ENCODE measurements at regions not wholly inside any gene's neighbourhood (a gene's known extent, or its start where the extent isn't known, plus 50 kb on each side); places are given as distances from the start of the nearest gene placed in this dataset.
"Not testable (repeated sequence)": the region's sequence is repeated elsewhere in the genome, so short reads cannot be mapped to it uniquely, and the experiment has no call there.

GRCh38 chr20:19921284-19921793 is 95.8 kb upstream of the NAA20 start:
- DNase-seq (ENCODE audit: insufficient read length) = no peak
- no peak for TF ChIP-seq POLR2AphosphoS5 (IDR thresholded peaks at IDR 0.05; ENCODE audit: low read depth, low read length)
- no peak for TF ChIP-seq POLR2A (IDR thresholded peaks at IDR 0.05; ENCODE audit: low read depth, low read length)
- TF ChIP-seq TAF1 (IDR thresholded peaks at IDR 0.05; ENCODE audit: borderline replicate concordance, low read depth, low read length) = no peak
- FAIRE-seq = no peak

DNA sequence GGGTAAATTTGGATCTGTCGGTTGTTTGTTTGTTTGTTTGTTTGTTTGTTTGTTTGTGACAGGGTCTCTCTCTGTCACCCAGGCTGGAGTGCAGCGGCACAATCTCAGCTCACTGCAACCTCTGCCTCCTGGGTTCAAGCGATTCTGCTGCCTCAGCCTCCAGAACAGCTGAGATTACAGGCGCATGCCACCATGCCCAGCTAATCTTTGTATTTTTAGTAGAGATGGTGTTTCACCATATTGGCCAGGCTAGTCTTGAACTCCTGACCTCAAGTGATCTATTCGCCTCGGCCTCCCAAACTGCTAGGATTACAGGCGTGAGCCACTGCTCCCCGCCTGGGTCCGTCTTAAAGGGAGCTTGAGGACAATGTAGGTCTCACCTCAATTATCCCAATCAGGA is 95.3 kb upstream of the NAA20 start:
- not testable (repeated sequence) for DNase-seq (ENCODE audit: insufficient read length); FAIRE-seq

GRCh38 chr20:19922716-19923115 is 94.4 kb upstream of the NAA20 start:
- TF ChIP-seq POLR2AphosphoS5 (IDR thresholded peaks at IDR 0.05; ENCODE audit: low read depth, low read length) = no peak
- TF ChIP-seq POLR2A (IDR thresholded peaks at IDR 0.05; ENCODE audit: low read depth, low read length) = no peak
- TF ChIP-seq TAF1 (IDR thresholded peaks at IDR 0.05; ENCODE audit: borderline replicate concordance, low read depth, low read length) = no peak
- FAIRE-seq (no peak), DNase-seq (ENCODE audit: insufficient read length) (no peak)

DNA sequence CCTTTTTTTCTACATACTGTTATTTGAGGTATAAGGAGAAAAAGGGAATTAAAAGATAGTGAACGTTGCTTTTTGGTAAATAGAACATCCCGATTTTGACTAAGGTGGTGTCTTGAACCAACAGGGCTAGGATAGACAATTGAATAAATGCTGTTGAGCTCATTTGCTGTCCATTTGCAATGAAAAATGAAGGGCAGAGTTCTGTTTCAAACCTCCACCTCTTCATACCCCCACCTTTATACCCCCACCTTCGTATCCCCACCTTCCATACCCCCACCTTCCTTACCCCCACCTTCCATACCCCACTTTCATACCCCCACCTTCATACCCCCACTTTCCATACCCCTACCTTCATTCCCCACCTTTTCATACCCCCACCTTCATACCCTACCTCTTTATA is 93.4 kb upstream of the NAA20 start:
- no peak for TF ChIP-seq POLR2A (IDR thresholded peaks at IDR 0.05; ENCODE audit: low read depth, low read length)
- DNase-seq (ENCODE audit: insufficient read length) (no peak), FAIRE-seq (no peak)

GRCh38 chr20:19924255-19924654 is 92.9 kb upstream of the NAA20 start:
- DNase-seq (ENCODE audit: insufficient read length) (no peak), FAIRE-seq (peak; percentile 76)
- TF ChIP-seq POLR2A (IDR thresholded peaks at IDR 0.05; ENCODE audit: low read depth, low read length) = no peak
- TF ChIP-seq TAF1 (IDR thresholded peaks at IDR 0.05; ENCODE audit: borderline replicate concordance, low read depth, low read length) = no peak
- no peak for TF ChIP-seq POLR2AphosphoS5 (IDR thresholded peaks at IDR 0.05; ENCODE audit: low read depth, low read length)

DNA sequence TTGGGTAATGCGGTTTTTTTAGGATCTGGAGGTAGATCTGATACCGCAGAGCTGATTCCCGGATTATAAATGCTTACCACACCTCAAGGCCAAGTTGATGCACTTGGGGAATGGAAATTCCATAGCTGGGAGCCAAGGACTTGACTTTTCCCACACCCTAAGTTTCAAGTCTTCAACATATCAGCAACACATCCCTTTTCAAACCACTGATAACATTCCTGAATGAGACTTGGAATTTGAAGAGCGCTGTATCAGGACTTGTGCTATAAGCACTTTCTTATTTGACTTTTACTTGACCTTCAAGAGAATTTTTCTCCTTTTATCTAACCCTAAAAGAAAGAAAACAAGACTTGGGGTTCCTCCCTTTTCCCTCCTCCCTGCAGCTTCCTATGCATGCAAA is 90.6 kb upstream of the NAA20 start:
- FAIRE-seq (no peak), DNase-seq (ENCODE audit: insufficient read length) (no peak)
- TF ChIP-seq POLR2A (IDR thresholded peaks at IDR 0.05; ENCODE audit: low read depth, low read length) (no peak), POLR2AphosphoS5 (IDR thresholded peaks at IDR 0.05; ENCODE audit: low read depth, low read length) (no peak), TAF1 (IDR thresholded peaks at IDR 0.05; ENCODE audit: borderline replicate concordance, low read depth, low read length) (no peak)

GRCh38 chr20:19928328-19929011 is 88.7 kb upstream of the NAA20 start:
- FAIRE-seq = no peak
- DNase-seq (ENCODE audit: insufficient read length) = no peak
- TF ChIP-seq TAF1 (IDR thresholded peaks at IDR 0.05; ENCODE audit: borderline replicate concordance, low read depth, low read length) = no peak
- no peak for TF ChIP-seq POLR2A (IDR thresholded peaks at IDR 0.05; ENCODE audit: low read depth, low read length)
- TF ChIP-seq POLR2AphosphoS5 (IDR thresholded peaks at IDR 0.05; ENCODE audit: low read depth, low read length) = no peak

DNA sequence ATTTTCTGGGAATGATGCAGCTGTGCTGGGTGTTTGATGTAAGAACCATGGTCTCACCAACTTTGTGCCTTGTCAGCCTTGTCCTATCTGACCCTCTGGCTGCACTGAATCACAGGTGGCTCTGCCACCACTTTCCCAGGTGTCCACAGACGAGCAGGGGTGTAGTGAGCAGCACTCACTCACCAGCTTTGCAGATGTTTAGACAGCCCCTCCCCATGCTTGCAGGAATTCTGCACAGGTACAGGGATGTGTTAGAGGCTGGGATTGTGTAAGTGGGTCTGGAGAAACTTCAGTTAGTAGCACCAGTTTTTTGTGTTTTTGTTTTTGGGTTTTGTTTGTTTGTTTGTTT is 88.2 kb upstream of the NAA20 start:
- no peak for DNase-seq (ENCODE audit: insufficient read length)
- FAIRE-seq = no peak
- no peak for TF ChIP-seq TAF1 (IDR thresholded peaks at IDR 0.05; ENCODE audit: borderline replicate concordance, low read depth, low read length)
- TF ChIP-seq POLR2AphosphoS5 (IDR thresholded peaks at IDR 0.05; ENCODE audit: low read depth, low read length) = no peak
- TF ChIP-seq POLR2A (IDR thresholded peaks at IDR 0.05; ENCODE audit: low read depth, low read length) = no peak

DNA sequence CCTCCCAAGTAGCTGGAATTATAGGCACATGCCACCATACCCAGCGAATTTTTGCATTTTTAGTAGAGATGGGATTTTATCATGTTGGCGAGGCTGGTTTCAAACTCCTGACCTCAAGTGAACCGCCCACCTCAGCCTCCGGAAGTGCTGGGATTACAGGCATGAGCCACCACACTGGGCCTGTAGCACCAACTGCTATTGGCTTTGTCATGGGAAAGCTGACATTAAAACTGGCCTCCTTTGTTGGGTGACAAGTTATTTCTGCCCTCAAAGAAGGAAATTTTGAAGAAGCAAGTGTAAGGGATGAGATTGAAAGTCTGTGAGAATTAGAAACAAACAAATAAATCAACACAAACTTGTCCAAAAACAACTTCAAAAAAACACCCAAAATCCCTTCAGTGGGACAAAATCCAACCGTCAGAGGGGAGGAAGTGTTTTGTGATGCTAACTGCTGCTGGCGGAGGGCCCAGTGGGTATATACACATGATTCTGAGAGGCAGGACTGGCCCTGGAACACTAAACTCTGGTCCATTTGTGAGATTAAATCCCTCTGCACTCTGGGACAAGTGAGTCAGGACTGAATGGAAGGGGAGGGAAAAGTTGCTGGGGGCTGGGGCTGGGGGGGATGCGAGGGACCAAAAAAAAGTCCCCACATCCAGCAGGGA is 87.5 kb upstream of the NAA20 start:
- DNase-seq (ENCODE audit: insufficient read length) = no peak
- no peak for TF ChIP-seq POLR2A (IDR thresholded peaks at IDR 0.05; ENCODE audit: low read depth, low read length)
- TF ChIP-seq POLR2AphosphoS5 (IDR thresholded peaks at IDR 0.05; ENCODE audit: low read depth, low read length) = no peak
- no peak for TF ChIP-seq TAF1 (IDR thresholded peaks at IDR 0.05; ENCODE audit: borderline replicate concordance, low read depth, low read length)
- no peak for FAIRE-seq

DNA sequence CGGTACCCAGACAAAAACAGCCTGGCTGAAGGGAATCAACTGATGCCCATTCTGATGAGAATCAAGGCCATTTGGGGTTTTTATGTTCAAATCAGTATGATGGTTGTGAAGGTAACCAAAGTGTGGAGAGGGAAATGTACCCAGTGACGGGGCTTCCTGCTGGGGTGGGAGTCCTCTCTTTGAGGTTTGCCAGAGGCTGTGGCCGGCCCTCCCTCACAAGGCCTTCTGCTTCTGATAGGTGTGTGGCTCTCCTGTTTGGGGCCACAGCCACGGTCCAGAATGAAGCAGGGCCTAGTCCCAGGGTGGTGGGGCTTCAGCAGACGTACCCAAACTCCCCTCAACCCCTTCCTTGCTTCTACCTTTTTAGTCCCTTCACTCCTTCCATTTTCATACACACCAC is 86.7 kb upstream of the NAA20 start:
- TF ChIP-seq POLR2AphosphoS5 (IDR thresholded peaks at IDR 0.05; ENCODE audit: low read depth, low read length) (no peak), POLR2A (IDR thresholded peaks at IDR 0.05; ENCODE audit: low read depth, low read length) (no peak), TAF1 (IDR thresholded peaks at IDR 0.05; ENCODE audit: borderline replicate concordance, low read depth, low read length) (no peak)
- DNase-seq (ENCODE audit: insufficient read length) = no peak
- no peak for FAIRE-seq

GRCh38 chr20:19932170-19932667 is 84.9 kb upstream of the NAA20 start:
- TF ChIP-seq TAF1 (IDR thresholded peaks at IDR 0.05; ENCODE audit: borderline replicate concordance, low read depth, low read length) (no peak), POLR2A (IDR thresholded peaks at IDR 0.05; ENCODE audit: low read depth, low read length) (no peak), POLR2AphosphoS5 (IDR thresholded peaks at IDR 0.05; ENCODE audit: low read depth, low read length) (no peak)
- DNase-seq (ENCODE audit: insufficient read length) = no peak
- FAIRE-seq = no peak

- no peak for FAIRE-seq
- TF ChIP-seq POLR2AphosphoS5 (IDR thresholded peaks at IDR 0.05; ENCODE audit: low read depth, low read length) = no peak
- TF ChIP-seq POLR2A (IDR thresholded peaks at IDR 0.05; ENCODE audit: low read depth, low read length) = no peak
- TF ChIP-seq TAF1 (IDR thresholded peaks at IDR 0.05; ENCODE audit: borderline replicate concordance, low read depth, low read length) = no peak
- DNase-seq (ENCODE audit: insufficient read length) = no peak
Observed at GRCh38 chr20:19934792-19935491, 82.2 kb upstream of the NAA20 start.
